GM04503 (cell line): ENCODE measurements at regions not wholly inside any gene's neighbourhood (a gene's known extent, or its start where the extent isn't known, plus 50 kb on each side); places are given as distances from the start of the nearest gene placed in this dataset.

Experiments
- DNase-seq: peaks from one replicate; pipeline ENCODE4 v3.0.0-alpha.2; 2012; ENCODE audit warnings: low read depth

- no peak for DNase-seq
These were observed 645.1 kb downstream of the SLC16A7 start for GRCh38 chr12:60240891-60241290.

- DNase-seq, result no peak
These were observed 655.3 kb downstream of the SLC16A7 start for GRCh38 chr12:60251091-60251490.

DNA sequence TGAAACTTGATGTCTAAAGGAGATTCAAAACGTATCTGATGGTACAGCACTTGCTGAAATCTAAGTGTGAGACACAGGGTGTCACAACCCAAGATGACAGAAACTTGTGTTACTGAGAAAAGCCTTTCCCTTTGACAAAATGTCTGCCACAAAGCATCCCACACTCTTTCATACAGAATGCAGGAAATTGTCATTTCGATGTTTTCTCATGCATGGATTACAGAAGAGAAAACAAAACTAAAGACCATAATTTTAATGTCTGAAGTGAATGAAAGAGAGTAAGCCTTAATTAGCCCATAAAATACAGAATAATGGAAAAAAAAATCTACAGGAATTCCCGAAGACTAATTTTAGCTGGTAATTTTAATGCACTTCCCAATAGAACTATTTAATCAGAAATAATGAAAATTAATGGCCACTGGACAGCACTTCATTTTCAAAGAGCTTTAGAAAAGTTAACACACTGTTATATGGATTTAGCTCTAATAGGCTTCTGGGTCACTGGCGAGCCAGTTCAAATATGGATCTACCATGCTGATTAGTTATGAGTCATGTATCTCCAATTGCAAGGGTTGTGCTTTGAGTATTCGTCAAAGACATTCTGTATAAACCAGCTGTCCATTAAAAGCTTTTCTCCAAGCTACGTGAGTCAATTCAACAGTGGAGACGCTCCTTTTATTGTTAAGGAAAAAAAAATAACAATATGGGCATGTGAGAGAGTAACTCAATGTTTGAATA, 656.7 kb downstream of the SLC16A7 start:
- no peak for DNase-seq

- no peak for DNase-seq
These were observed 659.2 kb downstream of the SLC16A7 start for GRCh38 chr12:60255044-60255443.

GRCh38 chr12:60257063-60257462, 661.2 kb downstream of the SLC16A7 start:
- DNase-seq, result no peak

GRCh38 chr12:60259225-60259624, 663.4 kb downstream of the SLC16A7 start:
- no peak for DNase-seq

DNA sequence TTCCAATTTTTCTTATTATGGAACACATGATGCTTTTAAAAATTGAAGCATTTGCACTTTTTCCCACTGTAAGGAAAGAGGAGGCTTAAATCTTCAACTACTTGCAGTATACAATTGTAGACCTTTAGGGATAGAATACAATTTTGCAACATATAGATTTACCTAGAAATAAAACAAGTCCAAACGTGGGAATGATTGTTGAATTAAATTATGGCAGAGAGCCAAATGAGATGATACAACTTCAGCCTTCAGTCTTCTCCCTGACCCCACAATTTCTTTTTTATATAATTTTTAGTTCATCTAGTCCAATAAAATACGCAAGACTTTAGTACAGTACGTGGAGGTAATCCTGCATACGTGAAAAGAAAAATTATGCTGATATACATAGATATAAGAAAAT, 666.5 kb downstream of the SLC16A7 start:
- DNase-seq, result no peak

DNA sequence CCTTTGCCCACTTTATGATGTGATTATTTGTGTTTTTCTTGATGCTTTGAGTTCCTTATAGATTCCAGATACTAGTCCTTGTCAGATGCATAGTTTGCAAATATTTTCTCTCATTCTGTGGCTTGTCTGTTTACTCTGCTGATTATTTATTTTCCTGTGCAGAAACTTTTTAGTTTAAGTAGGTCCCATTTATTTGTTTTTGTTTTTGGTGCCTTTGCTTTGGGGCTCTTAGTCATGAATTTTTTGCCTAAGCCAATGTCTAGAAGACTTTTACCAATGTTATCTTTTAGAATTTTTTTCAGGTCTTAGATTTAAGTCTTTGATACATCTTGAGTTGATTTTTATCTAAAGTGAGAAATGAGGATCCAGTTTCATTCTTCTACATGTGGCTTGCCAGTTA, 667.3 kb downstream of the SLC16A7 start:
- DNase-seq, result no peak

GRCh38 chr12:60263836-60264493, 668.1 kb downstream of the SLC16A7 start:
- DNase-seq, result no peak

DNA sequence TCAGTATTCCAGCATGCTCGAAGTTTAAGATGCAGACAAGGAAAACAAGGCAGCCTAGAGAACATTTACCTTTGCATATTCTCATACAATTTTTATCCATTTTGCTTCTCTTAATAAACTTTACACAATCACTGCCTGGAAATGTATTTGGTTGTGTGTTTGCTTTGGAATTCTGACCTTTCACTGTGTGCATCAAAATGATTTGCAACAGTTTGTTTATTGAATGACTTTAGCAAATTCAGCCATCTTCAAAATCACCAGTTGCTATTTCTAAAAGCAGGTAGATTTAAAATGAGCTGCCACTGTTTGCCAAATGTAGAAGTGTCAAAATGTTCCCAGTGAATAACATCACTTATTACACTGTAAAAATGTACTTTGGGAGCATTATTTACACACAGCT, 669.9 kb downstream of the SLC16A7 start:
- DNase-seq, result no peak

DNA sequence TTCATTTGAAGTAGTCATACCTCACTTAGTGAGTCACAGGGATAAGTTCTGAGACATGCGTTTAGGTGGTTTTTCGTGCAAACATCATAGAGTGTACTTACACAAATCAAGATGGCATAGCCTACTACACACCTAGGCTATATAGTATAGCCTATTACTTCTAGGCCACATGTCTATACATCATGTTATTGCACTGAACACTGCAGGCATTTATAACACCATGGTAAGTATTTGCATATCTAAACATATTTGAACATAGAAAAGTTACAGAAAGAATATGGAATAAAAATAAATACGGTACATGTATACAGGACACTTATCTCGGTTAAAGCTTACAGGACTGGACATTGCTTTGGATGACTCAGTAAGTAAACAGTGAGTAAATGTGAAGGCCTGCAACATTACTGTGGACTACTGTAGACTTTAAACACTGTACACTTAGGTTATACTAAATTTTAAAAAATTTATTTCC, 670.6 kb downstream of the SLC16A7 start:
- DNase-seq, result no peak

DNA sequence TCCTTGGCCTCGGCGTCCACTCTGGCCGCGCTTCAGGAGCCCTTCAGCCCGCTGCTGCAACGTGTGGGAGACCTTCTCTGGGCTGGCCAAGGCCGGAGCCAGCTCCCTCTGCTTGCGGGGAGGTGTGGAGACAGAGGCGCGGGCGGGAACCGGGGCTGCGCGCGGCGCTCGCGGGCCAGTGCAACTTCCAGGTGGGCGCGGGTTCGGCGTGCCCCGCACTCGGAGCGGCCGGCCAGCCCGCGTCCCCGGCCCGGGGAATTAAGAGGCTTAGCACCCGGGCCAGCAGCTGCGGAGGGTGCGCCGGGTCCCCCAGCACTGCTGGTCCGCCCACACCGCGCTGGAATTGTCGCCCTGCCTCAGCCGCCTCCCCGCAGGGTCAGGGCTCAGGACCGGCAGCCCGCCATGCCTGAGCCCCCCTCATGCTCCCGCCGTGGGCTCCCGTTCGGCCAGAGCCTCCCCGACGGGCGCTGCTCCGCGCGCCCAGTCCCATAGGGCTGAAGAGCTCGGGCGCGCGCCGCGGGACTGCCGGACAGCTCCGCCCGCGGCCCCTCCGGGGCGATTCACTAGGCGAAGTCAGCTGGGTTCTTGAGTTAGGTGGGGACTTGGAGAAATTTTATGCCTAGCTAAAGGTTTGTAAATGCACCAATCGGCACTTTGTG, 673.9 kb downstream of the SLC16A7 start:
- no peak for DNase-seq

DNA sequence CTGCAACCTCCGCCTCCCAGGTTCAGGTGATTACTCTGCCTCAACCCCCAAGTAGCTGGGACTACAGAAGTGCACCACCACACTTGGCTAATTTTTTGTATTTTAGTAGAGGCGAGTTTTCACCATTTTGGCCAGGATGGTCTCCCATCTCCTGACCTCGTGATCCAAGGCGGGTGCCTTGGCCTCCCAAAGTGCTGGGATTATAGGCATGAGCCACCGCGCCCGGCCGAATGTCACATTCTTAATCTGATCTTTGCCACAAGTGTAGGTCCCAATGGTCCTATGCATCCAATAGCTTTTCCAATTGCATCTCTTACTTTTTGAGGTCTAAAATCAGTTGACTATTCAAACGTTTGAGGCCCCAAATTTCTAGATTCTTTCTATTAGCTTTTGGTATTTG, 676.0 kb downstream of the SLC16A7 start:
- no peak for DNase-seq

GRCh38 chr12:60278209-60278608, 682.4 kb downstream of the SLC16A7 start:
- no peak for DNase-seq

DNA sequence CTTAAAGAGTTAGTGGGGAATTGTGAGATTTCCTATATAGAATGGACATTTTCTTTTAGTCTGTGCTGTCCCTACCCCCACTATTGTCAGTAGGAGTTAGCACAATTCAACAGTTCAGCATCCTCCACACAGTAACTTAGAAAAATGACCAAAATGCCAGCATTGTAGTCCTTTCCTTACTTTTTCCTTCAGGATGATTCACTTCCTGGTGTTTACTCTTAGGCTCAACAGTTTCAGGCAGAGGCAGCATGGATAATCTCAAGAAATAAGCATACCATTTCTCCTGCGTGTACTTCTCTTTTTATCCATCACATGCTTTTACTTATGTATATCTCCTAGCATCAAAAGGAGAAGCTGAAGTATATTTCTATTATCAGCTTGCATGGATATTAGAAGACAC, 683.4 kb downstream of the SLC16A7 start:
- no peak for DNase-seq

- no peak for DNase-seq
These were observed 685.7 kb downstream of the SLC16A7 start for GRCh38 chr12:60281522-60281921.

DNA sequence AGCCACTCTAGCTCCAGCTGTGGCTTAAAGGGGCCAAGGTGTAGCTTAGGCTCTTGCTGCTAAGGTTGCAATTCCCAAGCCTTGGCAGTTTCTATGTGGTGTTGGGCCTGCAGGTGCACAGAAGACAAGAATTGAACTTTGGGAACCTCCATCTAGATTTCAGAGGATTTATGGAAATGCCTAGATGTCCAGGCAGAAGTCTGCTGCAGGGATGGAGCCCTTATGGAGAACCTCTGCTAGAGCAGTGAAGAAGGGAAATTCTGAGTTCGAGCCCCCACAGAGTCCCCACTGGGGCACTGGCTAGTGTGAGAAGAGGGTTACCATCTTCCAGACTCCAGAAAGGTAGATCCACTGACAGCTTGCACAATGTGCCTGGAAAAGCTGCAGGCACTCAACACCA, 694.7 kb downstream of the SLC16A7 start:
- no peak for DNase-seq

GRCh38 chr12:60308366-60308991, 712.6 kb downstream of the SLC16A7 start:
- DNase-seq, result peak; percentile 11

- no peak for DNase-seq
These were observed 716.1 kb downstream of the SLC16A7 start for GRCh38 chr12:60311940-60312339.

DNA sequence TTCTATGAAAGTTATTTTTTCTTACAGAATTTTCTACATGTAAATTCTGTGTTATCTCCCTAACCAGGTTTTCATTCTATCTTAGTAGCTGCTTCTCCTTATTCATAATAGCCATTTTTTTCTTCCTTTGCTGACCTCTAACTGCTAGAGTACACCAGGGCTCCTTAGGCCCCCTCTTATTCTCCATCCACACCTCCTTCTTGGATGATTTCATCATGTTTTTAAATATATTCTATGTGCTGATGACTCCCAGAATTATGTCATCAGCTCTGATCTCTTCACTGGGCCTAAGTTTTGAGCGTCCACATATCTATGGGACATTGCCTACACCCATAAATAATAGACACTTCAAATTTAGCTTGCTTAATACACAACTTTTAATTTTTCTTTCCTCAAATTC, 721.5 kb downstream of the SLC16A7 start:
- no peak for DNase-seq

GRCh38 chr12:60324746-60325145, 728.9 kb downstream of the SLC16A7 start:
- DNase-seq, result no peak

DNA sequence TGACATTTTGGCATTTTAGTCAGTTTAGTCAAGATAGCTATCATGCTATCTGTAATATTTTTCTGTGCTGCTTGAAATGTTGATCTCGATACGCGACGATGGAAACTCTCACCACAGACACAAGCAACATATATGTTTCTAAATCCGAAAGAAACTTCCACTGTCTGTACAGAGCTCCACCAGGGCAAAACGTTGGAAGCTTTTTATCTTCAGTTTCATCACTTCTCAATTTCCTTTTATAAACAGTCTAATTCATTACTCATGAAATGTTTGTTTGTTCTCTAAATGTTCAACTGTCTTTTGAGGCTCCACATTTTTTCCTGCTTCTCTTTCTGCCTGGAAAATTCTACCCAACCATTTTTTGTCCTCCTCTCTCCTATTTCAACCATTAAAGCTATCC, 737.6 kb downstream of the SLC16A7 start:
- DNase-seq, result no peak

DNA sequence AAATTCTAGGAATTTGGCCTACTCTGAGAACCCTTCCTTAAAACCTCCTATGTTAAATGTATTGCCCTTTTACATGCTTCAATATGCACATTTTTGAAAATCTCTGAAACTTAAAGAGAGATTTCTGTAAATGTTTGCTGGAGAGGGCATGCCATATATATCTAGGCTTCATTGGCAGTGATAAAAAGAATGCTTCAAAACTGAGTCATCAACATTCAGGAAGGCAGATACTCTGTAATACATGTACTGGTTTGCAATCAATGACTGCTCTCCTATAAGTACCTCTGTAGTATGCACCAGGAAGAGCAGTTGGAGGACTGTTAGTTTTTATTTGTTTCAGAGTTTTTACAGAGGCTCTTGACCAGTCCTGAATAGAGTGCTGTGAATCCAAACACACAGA, 739.9 kb downstream of the SLC16A7 start:
- DNase-seq, result peak; percentile 13
